Activated CD8-positive, alpha-beta memory T cell treated with anti-CD3 and anti-CD28 coated beads for 4 hours (primary cell): ENCODE measurements at regions not wholly inside any gene's neighbourhood (a gene's known extent, or its start where the extent isn't known, plus 50 kb on each side); places are given as distances from the start of the nearest gene placed in this dataset.

Experiments used
- DNase-seq, 2 donors: peaks; one replicate each; pipeline ENCODE4 v3.0.0-alpha.2; 2020; ENCODE audit warnings: low read depth in 2 of 2

- DNase-seq: no peak
These were observed 66.1 kb upstream of the AKT3 start for GRCh38 chr1:243916160-243916559.

GRCh38 chr1:243912347-243912746 is 62.3 kb upstream of the AKT3 start:
- DNase-seq: no peak

- no peak for DNase-seq
These were observed 60.6 kb upstream of the AKT3 start for GRCh38 chr1:243910607-243911006.

- DNase-seq: no peak
These were observed 53.9 kb upstream of the AKT3 start for GRCh38 chr1:243903895-243904294.

- no peak for DNase-seq
These were observed 53.0 kb upstream of the AKT3 start for GRCh38 chr1:243903041-243903440.

GRCh38 chr1:243902100-243902499 is 52.1 kb upstream of the AKT3 start:
- no peak for DNase-seq
